Esophagus muscularis mucosa (tissue), 3 donors: ENCODE measurements at regions not wholly inside any gene's neighbourhood (a gene's known extent, or its start where the extent isn't known, plus 50 kb on each side); places are given as distances from the start of the nearest gene placed in this dataset.

Experiments
- POLR2AphosphoS5 ChIP-seq, 2 donors: sonication (generic); formaldehyde crosslinking; IDR thresholded peaks; one replicate each; pipeline ENCODE4 v1.6.1; 2017; ENCODE audit warnings: antibody characterized with exemption in 2 of 2
- TF ChIP-seq, protein P1 (sequence below), 3 experiments: fragments of 200-600 bp in 2 of 3; fragments of 450-650 bp in 1 of 3; sonication (generic) in 2 of 3; IDR thresholded peaks; one replicate each; pipeline ENCODE4 v1.5.1; 2017 to 2019; ENCODE audit warnings: antibody characterized with exemption in 3 of 3, mild to moderate bottlenecking in 2 of 3, moderate library complexity in 1 of 3

DNA sequence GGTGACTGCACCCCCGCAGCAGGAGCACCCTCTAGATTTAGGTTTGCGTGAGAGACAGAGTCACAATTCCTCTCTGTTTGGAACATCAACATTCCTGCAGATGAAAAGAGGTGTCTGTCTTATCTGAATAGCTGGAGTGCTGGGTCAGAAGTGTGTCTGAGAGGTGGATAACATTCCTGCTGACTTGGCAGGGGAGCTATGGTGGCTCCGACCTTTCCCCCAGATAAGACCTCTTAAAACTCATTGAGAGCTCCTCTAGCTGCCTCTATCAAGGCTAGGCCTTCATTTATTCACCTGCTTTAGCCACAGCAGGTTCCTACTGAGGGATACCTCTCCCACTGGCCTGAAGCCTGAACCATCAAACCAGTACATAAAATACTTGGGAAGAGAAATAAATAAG, 615.5 kb downstream of the LRRC70 start:
- TF ChIP-seq, protein P1, sequence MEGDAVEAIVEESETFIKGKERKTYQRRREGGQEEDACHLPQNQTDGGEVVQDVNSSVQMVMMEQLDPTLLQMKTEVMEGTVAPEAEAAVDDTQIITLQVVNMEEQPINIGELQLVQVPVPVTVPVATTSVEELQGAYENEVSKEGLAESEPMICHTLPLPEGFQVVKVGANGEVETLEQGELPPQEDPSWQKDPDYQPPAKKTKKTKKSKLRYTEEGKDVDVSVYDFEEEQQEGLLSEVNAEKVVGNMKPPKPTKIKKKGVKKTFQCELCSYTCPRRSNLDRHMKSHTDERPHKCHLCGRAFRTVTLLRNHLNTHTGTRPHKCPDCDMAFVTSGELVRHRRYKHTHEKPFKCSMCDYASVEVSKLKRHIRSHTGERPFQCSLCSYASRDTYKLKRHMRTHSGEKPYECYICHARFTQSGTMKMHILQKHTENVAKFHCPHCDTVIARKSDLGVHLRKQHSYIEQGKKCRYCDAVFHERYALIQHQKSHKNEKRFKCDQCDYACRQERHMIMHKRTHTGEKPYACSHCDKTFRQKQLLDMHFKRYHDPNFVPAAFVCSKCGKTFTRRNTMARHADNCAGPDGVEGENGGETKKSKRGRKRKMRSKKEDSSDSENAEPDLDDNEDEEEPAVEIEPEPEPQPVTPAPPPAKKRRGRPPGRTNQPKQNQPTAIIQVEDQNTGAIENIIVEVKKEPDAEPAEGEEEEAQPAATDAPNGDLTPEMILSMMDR (IDR thresholded peaks at IDR 0.05): no peak
- no peak for TF ChIP-seq POLR2AphosphoS5 (IDR thresholded peaks at IDR 0.05)
